Gastroesophageal sphincter (tissue), 3 donors: ENCODE measurements at regions not wholly inside any gene's neighbourhood (a gene's known extent, or its start where the extent isn't known, plus 50 kb on each side); places are given as distances from the start of the nearest gene placed in this dataset.

Experiments used
- CTCF ChIP-seq, 4 experiments: fragments of 200-600 bp in 2 of 4; fragments of 450-650 bp in 2 of 4; sonication (generic) in 1 of 4; IDR thresholded peaks; one replicate each; pipeline ENCODE4 v1.5.1; 2017 to 2019; ENCODE audit warnings: antibody characterized with exemption in 4 of 4, mild to moderate bottlenecking in 2 of 4, moderate library complexity in 2 of 4
- EP300 ChIP-seq: sonication (generic); formaldehyde crosslinking; IDR thresholded peaks from one replicate; pipeline ENCODE4 v1.6.1; 2017; ENCODE audit warnings: antibody characterized with exemption, mild to moderate bottlenecking
- POLR2A ChIP-seq, 2 donors: fragments of 450-650 bp; IDR thresholded peaks; one replicate each; pipeline ENCODE4 v1.6.1; 2017; ENCODE audit warnings: antibody characterized with exemption in 2 of 2, mild to moderate bottlenecking in 2 of 2, moderate library complexity in 1 of 2
- POLR2AphosphoS5 ChIP-seq: sonication (generic); formaldehyde crosslinking; IDR thresholded peaks from one replicate; pipeline ENCODE4 v1.6.1; 2017; ENCODE audit warnings: antibody characterized with exemption

- TF ChIP-seq CTCF (IDR thresholded peaks at IDR 0.05) (no peak), POLR2A (IDR thresholded peaks at IDR 0.05) (no peak), POLR2AphosphoS5 (no peak), EP300 (no peak)
Observed at GRCh38 chr3:184443831-184444230, 64.0 kb downstream of the CHRD start.
